Chondrocyte (in vitro differentiated cells): ENCODE measurements at regions not wholly inside any gene's neighbourhood (a gene's known extent, or its start where the extent isn't known, plus 50 kb on each side); places are given as distances from the start of the nearest gene placed in this dataset.

Experiments used
- DNase-seq: peaks from one replicate; pipeline ENCODE4 v3.0.0; 2021; ENCODE audit warnings: mixed read lengths, low spot score
- H3K27ac Mint-ChIP-seq: one replicate; pipeline ENCODE4 v1.8.0; 2021; ENCODE audit warnings: mild to moderate bottlenecking, moderate library complexity, mixed read lengths; ENCODE audit not compliant: unreplicated experiment
- H3K27me3 Mint-ChIP-seq: 2 replicates; pipeline ENCODE4 v1.8.0; 2021; ENCODE audit warnings: low read depth, mixed read lengths
- H3K36me3 Mint-ChIP-seq: 2 replicates; pipeline ENCODE4 v1.8.0; 2021; ENCODE audit warnings: low read depth, mixed read lengths
- H3K4me1 Mint-ChIP-seq: 2 replicates; pipeline ENCODE4 v1.8.0; 2021; ENCODE audit warnings: low read depth, mild to moderate bottlenecking, mixed read lengths
- H3K4me3 Mint-ChIP-seq: one replicate; pipeline ENCODE4 v1.8.0; 2021; ENCODE audit warnings: mild to moderate bottlenecking, moderate library complexity, mixed read lengths; ENCODE audit not compliant: unreplicated experiment
- H3K9me3 Mint-ChIP-seq: 2 replicates; pipeline ENCODE4 v1.8.0; 2021; ENCODE audit warnings: low read depth, mixed read lengths
- TF ChIP-seq, protein P1 (sequence below): fragments of 200-600 bp; sonication (generic); IDR thresholded peaks from 2 replicates; pipeline ENCODE4 v1.5.0; 2021; ENCODE audit warnings: antibody characterized with exemption, mild to moderate bottlenecking, moderate library complexity

- no peaks in the 10 kb centered on the region for H3K36me3 Mint-ChIP-seq
- H3K27ac Mint-ChIP-seq: no peak overlapping the region
- no peak overlapping the region for H3K4me3 Mint-ChIP-seq
- no peaks in the 10 kb centered on the region for H3K4me1 Mint-ChIP-seq
- H3K9me3 Mint-ChIP-seq: peaks cover 3% of the 10 kb centered on the region
- H3K27me3 Mint-ChIP-seq: no peaks in the 10 kb centered on the region
- TF ChIP-seq, protein P1, sequence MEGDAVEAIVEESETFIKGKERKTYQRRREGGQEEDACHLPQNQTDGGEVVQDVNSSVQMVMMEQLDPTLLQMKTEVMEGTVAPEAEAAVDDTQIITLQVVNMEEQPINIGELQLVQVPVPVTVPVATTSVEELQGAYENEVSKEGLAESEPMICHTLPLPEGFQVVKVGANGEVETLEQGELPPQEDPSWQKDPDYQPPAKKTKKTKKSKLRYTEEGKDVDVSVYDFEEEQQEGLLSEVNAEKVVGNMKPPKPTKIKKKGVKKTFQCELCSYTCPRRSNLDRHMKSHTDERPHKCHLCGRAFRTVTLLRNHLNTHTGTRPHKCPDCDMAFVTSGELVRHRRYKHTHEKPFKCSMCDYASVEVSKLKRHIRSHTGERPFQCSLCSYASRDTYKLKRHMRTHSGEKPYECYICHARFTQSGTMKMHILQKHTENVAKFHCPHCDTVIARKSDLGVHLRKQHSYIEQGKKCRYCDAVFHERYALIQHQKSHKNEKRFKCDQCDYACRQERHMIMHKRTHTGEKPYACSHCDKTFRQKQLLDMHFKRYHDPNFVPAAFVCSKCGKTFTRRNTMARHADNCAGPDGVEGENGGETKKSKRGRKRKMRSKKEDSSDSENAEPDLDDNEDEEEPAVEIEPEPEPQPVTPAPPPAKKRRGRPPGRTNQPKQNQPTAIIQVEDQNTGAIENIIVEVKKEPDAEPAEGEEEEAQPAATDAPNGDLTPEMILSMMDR: no peak
- DNase-seq: no peak
Observed at GRCh38 chr9:74117151-74117550, 380.0 kb upstream of the RORB start.

DNA sequence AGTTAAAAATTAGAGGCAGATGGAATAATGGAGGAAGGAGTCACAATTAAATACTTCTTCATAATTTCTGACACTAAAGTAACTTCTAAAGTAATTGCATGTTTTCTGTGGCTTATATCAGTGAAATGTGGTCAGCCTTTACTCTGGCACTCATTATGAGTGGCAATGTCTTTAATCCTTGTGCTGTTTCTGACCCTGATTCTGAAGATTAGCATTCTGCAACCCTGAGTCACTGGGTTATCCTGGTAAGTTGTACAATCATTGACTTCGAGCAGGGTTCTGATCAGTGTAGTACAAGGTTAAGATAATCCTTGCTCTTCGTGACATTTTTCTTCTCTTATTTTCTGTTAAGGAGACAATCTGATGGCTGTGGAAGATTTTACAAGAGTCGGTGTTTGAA, 379.4 kb upstream of the RORB start:
- Mint-ChIP-seq H3K27ac (no peak overlapping the region), H3K36me3 (no peaks in the 10 kb centered on the region), H3K4me1 (no peaks in the 10 kb centered on the region), H3K27me3 (no peaks in the 10 kb centered on the region), H3K9me3 (peaks cover 3% of the 10 kb centered on the region), H3K4me3 (no peak overlapping the region)
- DNase-seq: no peak
- TF ChIP-seq, protein P1: no peak

DNA sequence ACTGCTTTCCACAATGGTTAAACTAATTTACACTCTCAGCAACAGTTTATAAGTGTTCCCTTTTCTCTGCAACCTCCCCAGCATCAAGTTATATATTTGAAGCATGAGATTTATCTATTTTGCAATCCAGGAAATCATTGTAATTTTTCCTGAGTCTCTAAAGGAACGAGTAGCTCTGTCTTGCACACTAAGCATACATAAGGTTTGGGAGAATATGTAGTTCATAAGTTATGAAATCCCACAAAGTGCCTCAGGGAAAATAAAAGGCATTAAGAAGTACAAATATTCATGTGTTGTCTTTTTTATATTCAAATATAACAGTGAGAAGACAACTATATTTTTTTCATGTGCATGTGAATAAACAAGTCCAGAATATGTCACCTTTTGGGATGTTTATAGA, 377.1 kb upstream of the RORB start:
- H3K4me1 Mint-ChIP-seq: no peaks in the 10 kb centered on the region
- no peak for DNase-seq

GRCh38 chr9:74120470-74120869, 376.7 kb upstream of the RORB start:
- Mint-ChIP-seq H3K27me3 (no peaks in the 10 kb centered on the region), H3K27ac (no peak overlapping the region), H3K4me1 (no peaks in the 10 kb centered on the region), H3K36me3 (no peaks in the 10 kb centered on the region), H3K4me3 (no peak overlapping the region), H3K9me3 (peaks cover 3% of the 10 kb centered on the region)
- no peak for DNase-seq
- TF ChIP-seq, protein P1: no peak

More for the DNA sequence above, 377.1 kb upstream of the RORB start:
- TF ChIP-seq, protein P1: no peak
- H3K36me3 Mint-ChIP-seq: no peaks in the 10 kb centered on the region
- H3K9me3 Mint-ChIP-seq: peaks cover 3% of the 10 kb centered on the region
- H3K4me3 Mint-ChIP-seq: no peak overlapping the region
- H3K27ac Mint-ChIP-seq: no peak overlapping the region
- H3K27me3 Mint-ChIP-seq: no peaks in the 10 kb centered on the region

- DNase-seq: no peak
- Mint-ChIP-seq H3K9me3 (peaks cover 3% of the 10 kb centered on the region), H3K27ac (no peak overlapping the region), H3K4me1 (no peaks in the 10 kb centered on the region), H3K4me3 (no peak overlapping the region), H3K36me3 (no peaks in the 10 kb centered on the region), H3K27me3 (peaks cover 4% of the 10 kb centered on the region)
- TF ChIP-seq, protein P1: no peak
Observed at GRCh38 chr9:74122216-74122615, 374.9 kb upstream of the RORB start.
